Fibroblast of lung (primary cell): ENCODE measurements at regions not wholly inside any gene's neighbourhood (a gene's known extent, or its start where the extent isn't known, plus 50 kb on each side); places are given as distances from the start of the nearest gene placed in this dataset.
"Not testable (repeated sequence)": the region's sequence is repeated elsewhere in the genome, so short reads cannot be mapped to it uniquely, and the experiment has no call there.

Experiments used
- DNase-seq, 2 donors: peaks; one replicate each; pipeline versions ENCODE4 v3.0.0 to v3.0.0-alpha.2; 2010; ENCODE audit warnings: low read depth in 2 of 2
- H2AFZ ChIP-seq: 2 replicates; pipeline ENCODE4 v1.5.1; 2012; ENCODE audit warnings: low read length, control low read depth, inconsistent platforms
- H3K27ac ChIP-seq: 2 replicates; pipeline ENCODE4 v1.5.1; 2011; ENCODE audit warnings: low read length, control low read depth; ENCODE audit not compliant: insufficient read depth
- H3K27me3 ChIP-seq: 2 replicates; pipeline ENCODE4 v1.5.1; 2011; ENCODE audit warnings: mild to moderate bottlenecking, low read length; ENCODE audit not compliant: control insufficient read depth, insufficient read depth
- H3K36me3 ChIP-seq: 2 replicates; pipeline ENCODE4 v1.5.1; 2011; ENCODE audit warnings: low read length; ENCODE audit not compliant: control insufficient read depth, insufficient read depth
- H3K4me1 ChIP-seq: 2 replicates; pipeline ENCODE4 v1.5.1; 2011; ENCODE audit warnings: low read length; ENCODE audit not compliant: control insufficient read depth, insufficient read depth; ENCODE audit errors: extremely low read depth
- H3K4me2 ChIP-seq: 2 replicates; pipeline ENCODE4 v1.5.1; 2011; ENCODE audit warnings: low read length, control low read depth; ENCODE audit not compliant: insufficient read depth; ENCODE audit errors: extremely low read depth
- H3K4me3 ChIP-seq, 4 experiments: fragments of 200-600 bp in 1 of 4; sonication (generic) in 1 of 4; replicated peaks in 1 of 4; 2 replicates each; pipeline ENCODE4 v1.5.1; 2011 to 2016; ENCODE audit warnings: low read length in 4 of 4, low read depth in 3 of 4, mild to moderate bottlenecking in 3 of 4, control low read depth in 2 of 4, inconsistent platforms in 1 of 4, mixed read lengths in 1 of 4; ENCODE audit not compliant: insufficient read depth in 1 of 4; ENCODE audit errors: control extremely low read depth in 1 of 4
- H3K79me2 ChIP-seq: 2 replicates; pipeline ENCODE4 v1.5.1; 2012; ENCODE audit warnings: mild to moderate bottlenecking, low read length, inconsistent platforms; ENCODE audit not compliant: control insufficient read depth, insufficient read depth
- H3K9ac ChIP-seq: 2 replicates; pipeline ENCODE4 v1.5.1; 2011; ENCODE audit warnings: mild to moderate bottlenecking, low read length, control low read depth; ENCODE audit not compliant: insufficient read depth
- H3K9me3 ChIP-seq: 2 replicates; pipeline ENCODE4 v1.5.1; 2012; ENCODE audit warnings: low read depth, low read length; ENCODE audit not compliant: control insufficient read depth, insufficient read depth
- H4K20me1 ChIP-seq: 2 replicates; pipeline ENCODE4 v1.5.1; 2011; ENCODE audit warnings: low read length; ENCODE audit not compliant: control insufficient read depth, insufficient read depth; ENCODE audit errors: extremely low read depth
- CTCF ChIP-seq, 2 donors: IDR thresholded peaks in 1 of 2; conservative IDR thresholded peaks in 1 of 2; 1 replicate in 1 of 2; 2 replicates in 1 of 2; pipeline ENCODE4 v1.5.1; 2011 to 2012; ENCODE audit warnings: low read length in 2 of 2, control low read depth in 1 of 2, inconsistent platforms in 1 of 2, low read depth in 1 of 2, mild to moderate bottlenecking in 1 of 2
- EZH2 ChIP-seq: IDR thresholded peaks from 2 replicates; pipeline ENCODE4 v1.5.1; 2012; ENCODE audit warnings: low read length, control low read depth, mild to moderate bottlenecking; ENCODE audit errors: missing control alignments

GRCh38 chr16:29112755-29113347 is 128.0 kb downstream of the LAT start:
- no peaks in the 10 kb centered on the region for H3K9me3 ChIP-seq
- no peak for TF ChIP-seq EZH2
- TF ChIP-seq CTCF (conservative IDR thresholded peaks at IDR 0.05 in 1 of 2, IDR thresholded peaks at IDR 0.05 in 1 of 2; ENCODE audit: low read depth in 1 of 2, low read length in 2 of 2) = peak in 1 of 2 donors; percentile 24
- no peaks in the 10 kb centered on the region for H3K27me3 ChIP-seq
- no peak overlapping the region for H3K4me2 ChIP-seq
- H3K27ac ChIP-seq = no peak overlapping the region
- no peak overlapping the region for H3K9ac ChIP-seq
- no peaks in the 10 kb centered on the region for H3K79me2 ChIP-seq
- no peak overlapping the region for H2AFZ ChIP-seq
- no peaks in the 10 kb centered on the region for H4K20me1 ChIP-seq
- H3K4me3 ChIP-seq = no peak overlapping the region
- peaks cover 3% of the 10 kb centered on the region for H3K4me1 ChIP-seq
- DNase-seq = no peak
- H3K36me3 ChIP-seq = no peaks in the 10 kb centered on the region

DNA sequence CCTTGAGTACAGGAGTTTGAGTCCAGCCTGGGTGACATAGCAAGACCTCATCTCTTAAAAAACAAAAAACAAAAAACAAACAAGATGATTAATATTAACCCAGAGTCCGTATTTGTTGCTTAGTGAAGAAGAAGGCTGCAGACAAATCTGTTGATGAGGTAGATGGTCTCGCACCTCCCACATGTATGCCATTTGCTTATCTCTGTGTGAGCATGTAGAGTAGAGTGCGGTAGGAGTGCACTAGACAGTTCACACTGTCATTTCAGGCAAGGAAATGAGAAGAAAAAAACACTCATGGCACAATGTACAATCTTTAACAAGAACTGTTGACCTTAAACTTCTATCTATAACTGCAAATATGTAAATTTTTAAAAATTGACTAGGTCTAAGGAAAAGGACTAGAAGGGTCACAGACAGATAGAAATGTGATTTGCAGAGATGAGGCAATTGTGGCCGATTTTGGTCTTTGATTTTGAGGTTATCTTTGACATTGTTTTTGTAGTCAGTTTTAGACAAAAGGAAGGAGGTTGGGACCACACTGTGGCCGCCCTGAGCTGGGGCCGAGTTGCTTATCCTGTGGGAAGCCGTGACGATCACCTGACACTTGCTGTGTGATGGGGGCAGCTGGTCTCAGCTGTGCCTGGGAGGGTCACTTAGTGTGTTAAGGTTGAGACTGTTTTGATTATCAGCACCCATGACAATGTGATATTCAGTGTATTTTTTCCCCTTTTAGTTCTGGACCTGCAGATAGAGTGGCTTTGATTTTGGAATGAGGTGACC is 127.2 kb downstream of the LAT start:
- not testable (repeated sequence) for H3K27me3 ChIP-seq, H4K20me1 ChIP-seq, H3K4me3 ChIP-seq, H3K9me3 ChIP-seq, DNase-seq, H3K4me2 ChIP-seq, H3K36me3 ChIP-seq, H3K4me1 ChIP-seq, H3K9ac ChIP-seq, H2AFZ ChIP-seq, H3K79me2 ChIP-seq, H3K27ac ChIP-seq

DNA sequence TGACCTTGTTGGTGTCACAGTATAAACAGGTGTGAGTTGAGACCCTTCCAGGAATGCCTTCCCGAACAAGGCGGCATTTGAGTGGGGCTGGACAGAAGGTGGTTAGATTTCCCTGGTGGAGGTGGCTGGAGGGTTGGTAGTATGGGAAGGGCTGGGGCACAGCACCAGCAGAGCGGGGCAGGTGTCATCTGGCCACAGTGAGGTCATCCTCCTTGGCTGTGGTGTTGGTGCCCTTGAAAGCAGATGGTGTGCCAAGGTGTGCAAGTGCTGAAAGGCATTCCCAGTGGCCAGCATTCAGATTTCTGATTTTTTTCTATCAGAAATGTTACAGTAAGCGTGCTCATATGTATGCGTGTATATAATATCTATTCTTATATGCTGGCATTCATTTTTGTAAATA is 126.6 kb downstream of the LAT start:
- Histone ChIP-seq H3K27me3 (no peaks in the 10 kb centered on the region), H3K9ac (no peak overlapping the region), H3K9me3 (no peaks in the 10 kb centered on the region), H3K4me2 (no peak overlapping the region), H3K36me3 (no peaks in the 10 kb centered on the region), H3K4me3 (no peak overlapping the region), H4K20me1 (no peaks in the 10 kb centered on the region), H3K27ac (no peak overlapping the region), H3K79me2 (no peaks in the 10 kb centered on the region), H3K4me1 (peaks cover 3% of the 10 kb centered on the region), H2AFZ (no peak overlapping the region)
- TF ChIP-seq EZH2 = no peak
- TF ChIP-seq CTCF (conservative IDR thresholded peaks at IDR 0.05 in 1 of 2, IDR thresholded peaks at IDR 0.05 in 1 of 2; ENCODE audit: low read depth in 1 of 2, low read length in 2 of 2) = no peak
- DNase-seq = no peak

GRCh38 chr16:29108625-29109169 is 123.8 kb downstream of the LAT start:
- H3K9me3 ChIP-seq, H2AFZ ChIP-seq, H4K20me1 ChIP-seq, H3K79me2 ChIP-seq, H3K4me3 ChIP-seq, H3K27ac ChIP-seq, H3K36me3 ChIP-seq, H3K9ac ChIP-seq, DNase-seq, H3K27me3 ChIP-seq, H3K4me1 ChIP-seq, H3K4me2 ChIP-seq: not testable (repeated sequence)
